ENCODE measurements at regions not wholly inside any gene's neighbourhood (a gene's known extent, or its start where the extent isn't known, plus 50 kb on each side); places are given as distances from the start of the nearest gene placed in this dataset.

DNA sequence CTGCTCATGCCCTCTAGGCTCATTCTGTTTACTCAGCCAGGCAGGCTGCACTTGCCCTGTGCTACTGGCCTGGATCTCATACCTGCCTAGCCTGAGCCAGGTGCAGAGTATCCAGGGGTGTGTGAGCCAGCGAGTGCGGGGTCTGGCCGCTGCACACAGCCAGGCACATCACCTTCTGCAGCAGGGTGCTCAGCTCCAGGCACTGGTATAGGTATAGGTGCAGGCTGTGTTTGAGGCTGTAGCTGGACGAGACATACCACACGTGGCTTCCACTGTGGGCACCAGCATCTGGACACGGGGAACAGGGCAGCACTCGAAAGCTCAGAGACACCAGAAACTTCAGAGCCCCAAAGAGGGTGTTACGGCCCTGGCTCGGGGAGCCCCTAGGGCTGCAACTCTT, 424.2 kb downstream of the RERGL start:
- no peaks in the 10 kb centered on the region for H3K4me1 ChIP-seq (ENCODE audit: insufficient read depth)
- H3K4me3 ChIP-seq: no peak overlapping the region
- H3K36me3 ChIP-seq: no peaks in the 10 kb centered on the region
- 78 to 96% (median 88%) methylated on average over 9 of the region's 9 CpGs for WGBS, 3 donors
- H3K9me3 ChIP-seq: no peaks in the 10 kb centered on the region
- TF ChIP-seq, protein P1, sequence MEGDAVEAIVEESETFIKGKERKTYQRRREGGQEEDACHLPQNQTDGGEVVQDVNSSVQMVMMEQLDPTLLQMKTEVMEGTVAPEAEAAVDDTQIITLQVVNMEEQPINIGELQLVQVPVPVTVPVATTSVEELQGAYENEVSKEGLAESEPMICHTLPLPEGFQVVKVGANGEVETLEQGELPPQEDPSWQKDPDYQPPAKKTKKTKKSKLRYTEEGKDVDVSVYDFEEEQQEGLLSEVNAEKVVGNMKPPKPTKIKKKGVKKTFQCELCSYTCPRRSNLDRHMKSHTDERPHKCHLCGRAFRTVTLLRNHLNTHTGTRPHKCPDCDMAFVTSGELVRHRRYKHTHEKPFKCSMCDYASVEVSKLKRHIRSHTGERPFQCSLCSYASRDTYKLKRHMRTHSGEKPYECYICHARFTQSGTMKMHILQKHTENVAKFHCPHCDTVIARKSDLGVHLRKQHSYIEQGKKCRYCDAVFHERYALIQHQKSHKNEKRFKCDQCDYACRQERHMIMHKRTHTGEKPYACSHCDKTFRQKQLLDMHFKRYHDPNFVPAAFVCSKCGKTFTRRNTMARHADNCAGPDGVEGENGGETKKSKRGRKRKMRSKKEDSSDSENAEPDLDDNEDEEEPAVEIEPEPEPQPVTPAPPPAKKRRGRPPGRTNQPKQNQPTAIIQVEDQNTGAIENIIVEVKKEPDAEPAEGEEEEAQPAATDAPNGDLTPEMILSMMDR (IDR thresholded peaks at IDR 0.05): no peak
- TF ChIP-seq EP300 (IDR thresholded peaks at IDR 0.05) (no peak), POLR2A (IDR thresholded peaks at IDR 0.05) (no peak)
- H3K27me3 ChIP-seq: no peaks in the 10 kb centered on the region
- DNase-seq: no peak
- no peak overlapping the region for H3K27ac ChIP-seq
- intact Hi-C loops (cut with DNase I): no loop called here

DNA sequence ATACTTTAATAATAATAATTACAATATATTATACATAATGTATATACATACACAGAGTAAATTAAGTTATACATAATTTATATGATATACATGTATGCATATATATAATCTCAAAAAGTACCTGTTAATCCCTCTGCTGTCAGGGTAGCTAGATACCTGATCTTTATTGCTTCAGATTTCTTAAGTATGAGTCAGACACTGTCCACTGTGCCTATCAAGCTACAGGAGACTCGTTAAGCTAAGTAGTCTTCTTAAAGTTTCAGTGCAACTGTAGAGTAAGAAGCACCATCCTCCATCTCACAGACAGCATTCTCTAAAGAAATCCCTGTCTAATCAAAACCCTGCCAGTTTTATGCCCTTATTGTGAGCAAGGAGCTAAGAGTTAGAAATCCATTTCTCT, 428.7 kb downstream of the RERGL start:
- Histone ChIP-seq H3K4me3 (no peak overlapping the region), H3K27ac (no peak overlapping the region), H3K27me3 (no peaks in the 10 kb centered on the region), H3K36me3 (no peaks in the 10 kb centered on the region), H3K9me3 (no peaks in the 10 kb centered on the region), H3K4me1 (ENCODE audit: insufficient read depth) (no peaks in the 10 kb centered on the region)
- DNase-seq: no peak
- WGBS, 3 donors: 45 to 65% (median 56%) methylated on average over 1 of the region's 1 CpG
- intact Hi-C loops (cut with DNase I): no loop called here
- TF ChIP-seq EP300 (IDR thresholded peaks at IDR 0.05) (no peak), POLR2A (IDR thresholded peaks at IDR 0.05) (no peak)
- TF ChIP-seq, protein P1 (IDR thresholded peaks at IDR 0.05): no peak

DNA sequence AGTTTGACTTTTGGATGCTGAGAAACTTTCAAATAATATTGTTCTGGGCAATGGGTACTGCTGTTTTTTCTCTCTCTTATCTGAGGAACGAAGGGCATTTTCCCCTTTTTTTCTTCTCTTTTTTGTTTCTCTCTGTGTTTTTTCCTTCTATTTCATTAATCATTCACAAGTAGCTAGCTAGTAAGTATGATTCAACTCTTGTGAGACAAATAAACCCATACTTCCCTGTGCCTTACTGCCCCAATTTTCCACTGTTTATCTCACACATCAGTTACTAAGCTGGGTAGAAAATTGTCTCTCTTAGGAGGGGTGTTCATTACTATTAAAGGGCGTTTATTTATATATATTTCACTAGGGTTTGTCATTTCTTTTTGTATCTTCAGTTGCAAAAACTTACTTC, 437.6 kb downstream of the RERGL start:
- no peaks in the 10 kb centered on the region for H3K4me1 ChIP-seq (ENCODE audit: insufficient read depth)
- no peaks in the 10 kb centered on the region for H3K27me3 ChIP-seq
- no peak overlapping the region for H3K4me3 ChIP-seq
- TF ChIP-seq POLR2A (IDR thresholded peaks at IDR 0.05) (no peak), EP300 (IDR thresholded peaks at IDR 0.05) (no peak)
- TF ChIP-seq, protein P1 (IDR thresholded peaks at IDR 0.05): no peak
- H3K36me3 ChIP-seq: no peaks in the 10 kb centered on the region
- DNase-seq: no peak
- 54 to 67% (median 55%) methylated on average over 2 of the region's 2 CpGs for WGBS, 3 donors
- intact Hi-C loops (cut with DNase I): no loop called here
- H3K9me3 ChIP-seq: no peaks in the 10 kb centered on the region
- H3K27ac ChIP-seq: no peak overlapping the region

DNA sequence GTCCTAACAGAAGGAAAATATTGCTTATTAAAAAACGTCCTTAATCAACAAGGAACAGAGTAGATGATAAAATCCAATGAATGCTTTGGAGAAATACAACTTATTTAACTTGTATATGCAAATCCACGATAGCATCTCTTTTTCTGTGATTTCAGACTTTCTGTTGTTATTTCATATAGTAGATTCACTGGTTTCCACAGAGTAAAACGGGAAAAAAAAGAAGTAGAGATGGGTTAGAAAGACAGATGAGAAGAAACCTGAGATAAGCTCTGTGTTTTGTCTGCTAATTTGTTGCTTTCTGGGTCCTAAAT, 447.7 kb downstream of the RERGL start:
- H3K36me3 ChIP-seq: no peaks in the 10 kb centered on the region
- H3K4me1 ChIP-seq (ENCODE audit: insufficient read depth): no peaks in the 10 kb centered on the region
- TF ChIP-seq EP300 (IDR thresholded peaks at IDR 0.05) (no peak), POLR2A (IDR thresholded peaks at IDR 0.05) (no peak)
- TF ChIP-seq, protein P1 (IDR thresholded peaks at IDR 0.05): no peak
- intact Hi-C loops (cut with DNase I): no loop called here
- no peak overlapping the region for H3K4me3 ChIP-seq
- H3K9me3 ChIP-seq: no peaks in the 10 kb centered on the region
- H3K27me3 ChIP-seq: no peaks in the 10 kb centered on the region
- no peak for DNase-seq
- WGBS, 3 donors: 22 to 25% (median 23%) methylated on average over 3 of the region's 3 CpGs
- no peak overlapping the region for H3K27ac ChIP-seq

DNA sequence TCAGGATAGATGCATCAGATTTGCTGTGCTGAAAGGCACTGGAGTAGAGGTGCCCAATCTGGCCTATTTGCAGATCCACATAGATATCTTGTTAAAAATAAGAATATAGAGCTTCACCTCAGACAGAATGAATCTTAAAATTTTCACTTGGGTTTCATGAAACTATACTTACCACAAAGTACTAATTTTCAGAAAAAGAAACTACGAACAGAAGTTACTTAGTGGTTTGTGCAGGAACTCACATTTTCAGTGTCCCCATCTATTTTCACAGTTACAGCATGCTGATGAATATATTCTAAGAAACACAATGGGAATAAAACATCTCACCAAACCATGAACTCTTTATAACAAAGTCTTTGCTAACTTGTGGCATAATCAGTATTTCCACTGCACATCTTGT, 449.4 kb downstream of the RERGL start:
- WGBS, 3 donors: 86 to 94% (median 88%) methylated on average over 1 of the region's 1 CpG
- TF ChIP-seq EP300 (IDR thresholded peaks at IDR 0.05) (no peak), POLR2A (IDR thresholded peaks at IDR 0.05) (no peak)
- TF ChIP-seq, protein P1 (IDR thresholded peaks at IDR 0.05): no peak
- DNase-seq: no peak
- H3K9me3 ChIP-seq: no peaks in the 10 kb centered on the region
- no peak overlapping the region for H3K4me3 ChIP-seq
- H3K27me3 ChIP-seq: no peaks in the 10 kb centered on the region
- no peaks in the 10 kb centered on the region for H3K36me3 ChIP-seq
- H3K4me1 ChIP-seq (ENCODE audit: insufficient read depth): no peaks in the 10 kb centered on the region
- intact Hi-C loops (cut with DNase I): no loop called here
- H3K27ac ChIP-seq: no peak overlapping the region
